ENCODE measurements at regions not wholly inside any gene's neighbourhood (a gene's known extent, or its start where the extent isn't known, plus 50 kb on each side); places are given as distances from the start of the nearest gene placed in this dataset.

DNA sequence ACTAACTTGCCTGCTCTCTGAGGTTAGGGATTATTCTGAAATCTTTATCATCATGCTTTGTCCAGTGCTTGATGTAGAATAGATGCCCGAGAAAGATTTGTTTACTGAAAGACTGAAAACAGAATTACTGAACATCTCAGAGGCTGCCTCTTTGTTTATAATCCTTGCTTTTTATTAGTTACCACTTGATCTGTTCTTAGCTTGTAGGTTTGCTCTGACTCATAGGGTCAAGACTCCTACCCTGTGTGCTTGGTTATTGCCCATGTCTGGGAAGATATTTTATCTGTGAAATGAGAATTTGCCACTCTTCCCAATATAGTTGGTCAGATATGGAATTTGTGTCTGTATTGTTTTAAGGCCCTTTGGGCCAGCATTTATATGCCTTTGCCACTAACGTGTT lies 675.3 kb downstream of the DIAPH3 start:
- ChIA-PET CTCF (no interaction called here), POLR2A (no interaction called here)

DNA sequence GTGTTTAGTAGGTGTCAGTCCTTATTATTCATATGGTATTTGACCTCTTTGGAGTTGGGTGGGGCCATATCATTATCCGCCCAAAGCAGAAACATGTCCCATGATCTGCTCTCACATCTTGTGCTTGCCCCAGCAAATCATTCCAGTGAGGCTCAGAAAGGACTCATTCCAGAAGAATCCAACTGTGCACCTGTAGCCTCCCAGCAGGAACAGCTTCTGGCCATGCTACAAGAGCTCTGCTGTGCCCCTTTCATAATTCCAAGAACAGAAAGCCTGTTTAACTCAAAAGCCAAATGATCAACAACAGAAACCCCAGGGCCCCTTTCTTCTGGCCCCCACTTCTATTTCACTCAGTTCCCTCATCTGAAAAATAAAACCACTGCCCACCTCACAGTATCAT lies 673.1 kb downstream of the DIAPH3 start:
- ChIA-PET POLR2A (no interaction called here), CTCF (no interaction called here)

DNA sequence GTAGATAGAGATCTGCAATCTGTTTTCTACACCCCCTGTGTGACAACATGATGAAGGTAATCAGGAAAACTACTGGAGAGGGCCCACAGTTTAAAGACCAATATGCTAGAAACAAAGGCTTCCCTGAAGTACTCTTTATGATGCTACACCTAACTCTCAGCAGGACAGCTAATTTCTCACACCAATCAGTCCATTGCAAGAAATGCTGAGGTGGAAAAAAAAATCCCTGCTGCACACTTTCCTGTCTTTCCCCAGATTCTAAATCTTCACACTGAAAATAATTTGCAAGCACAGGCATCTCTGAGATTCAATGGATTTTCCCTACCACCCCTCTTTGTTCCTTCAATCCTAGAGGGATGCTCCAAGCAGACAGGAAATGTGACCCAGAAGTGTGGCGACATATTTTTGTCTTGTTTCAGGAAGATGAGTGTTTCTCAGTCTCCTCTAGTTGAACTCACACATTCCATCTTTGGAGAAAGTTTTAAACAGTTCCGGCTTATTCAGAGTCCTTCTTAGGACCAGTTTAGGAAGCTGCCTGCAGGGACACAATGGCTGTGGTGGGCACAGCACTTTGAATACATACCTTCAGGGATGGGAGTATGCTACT lies 671.6 kb downstream of the DIAPH3 start:
- ChIA-PET CTCF (no interaction called here), POLR2A (no interaction called here)

- CTCF ChIA-PET, result no interaction called here
- POLR2A ChIA-PET, result no interaction called here
These were observed 670.2 kb downstream of the DIAPH3 start for GRCh38 chr13:59493436-59493965.

DNA sequence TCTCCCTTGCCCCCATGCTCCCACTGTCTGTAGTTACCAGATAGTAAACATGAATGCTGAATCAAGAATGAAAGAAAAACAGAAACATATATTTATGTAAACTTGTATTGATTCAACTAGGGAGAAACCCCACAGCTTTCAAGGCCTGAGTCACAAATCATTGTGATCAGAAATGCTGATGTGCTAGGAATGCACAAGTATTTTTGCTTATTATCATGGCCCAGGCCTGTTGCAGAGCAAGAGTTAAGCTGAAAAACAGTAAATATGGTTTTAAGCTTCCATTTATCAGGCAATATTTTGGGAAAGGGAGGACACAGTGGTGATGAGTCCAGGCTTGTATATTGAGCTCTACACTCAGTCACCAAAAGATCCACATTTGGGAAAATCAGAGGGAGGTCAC lies 669.6 kb downstream of the DIAPH3 start:
- ChIA-PET POLR2A (no interaction called here), CTCF (no interaction called here)

DNA sequence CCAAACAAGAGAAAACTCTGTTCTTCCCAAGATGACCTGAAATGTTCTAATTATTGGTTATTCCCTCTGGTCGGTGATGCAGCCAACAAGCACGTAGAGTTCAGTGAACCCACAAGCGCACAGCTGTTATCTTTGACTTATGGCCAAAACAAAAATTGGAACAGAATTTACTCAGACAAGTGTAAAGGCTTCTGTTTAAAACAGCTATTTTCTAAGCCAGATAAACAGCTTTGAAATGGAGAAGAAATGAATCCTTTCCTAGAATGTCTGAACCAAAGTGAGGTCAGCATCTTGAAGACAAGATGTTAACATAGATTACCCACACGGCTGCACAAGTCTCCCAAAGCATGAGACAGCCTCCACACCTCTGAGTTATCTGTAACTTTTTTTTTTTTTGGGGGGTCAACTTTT lies 669.2 kb downstream of the DIAPH3 start:
- ChIA-PET CTCF (no interaction called here), POLR2A (no interaction called here)

DNA sequence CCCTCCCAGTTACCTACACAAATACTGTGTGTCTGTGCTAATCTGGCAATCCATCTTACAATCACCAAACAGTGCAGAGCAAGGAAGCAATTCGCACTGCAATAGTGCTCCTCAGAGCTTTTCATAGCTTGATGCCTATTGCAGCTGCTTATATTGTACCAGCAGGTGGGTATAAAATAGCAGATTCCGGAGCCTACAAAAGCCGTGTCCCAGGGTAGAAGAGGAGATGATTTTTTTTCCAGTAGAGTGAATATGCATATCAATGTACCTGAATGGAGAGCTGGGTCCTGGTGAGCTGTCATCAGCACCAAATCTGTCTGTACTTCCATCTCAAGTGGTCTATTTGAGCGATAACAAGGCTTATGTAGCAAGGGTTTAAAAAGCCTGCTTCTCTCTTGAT lies 668.4 kb downstream of the DIAPH3 start:
- POLR2A ChIA-PET, result no interaction called here
- CTCF ChIA-PET, result no interaction called here

DNA sequence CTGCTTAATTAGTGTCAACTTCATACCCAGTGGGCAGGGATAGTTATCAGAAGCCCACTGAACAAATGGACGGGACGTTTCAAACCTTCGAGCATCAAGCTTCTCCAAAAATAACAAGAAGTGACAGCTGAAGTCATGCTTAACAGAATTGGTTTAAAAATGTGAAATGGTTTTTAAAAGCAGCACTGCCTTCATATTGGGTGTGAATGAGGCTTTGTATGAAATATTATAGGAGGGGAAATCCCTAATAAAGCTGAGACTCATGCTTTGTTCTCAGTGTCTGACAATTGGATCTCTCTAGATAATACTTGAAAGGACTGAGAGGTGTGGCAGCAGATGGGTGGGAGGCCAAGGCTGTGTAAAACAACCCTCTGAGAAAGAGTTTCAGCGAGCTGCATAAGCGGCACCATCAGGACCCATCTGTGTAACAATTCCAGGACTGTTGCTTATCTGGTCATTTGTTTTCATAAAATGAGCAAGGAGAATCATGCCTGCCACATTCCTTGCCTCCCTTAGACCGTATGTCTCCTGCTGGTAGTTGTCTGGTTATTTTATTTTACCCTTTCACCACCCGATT lies 667.7 kb downstream of the DIAPH3 start:
- ChIA-PET CTCF (no interaction called here), POLR2A (no interaction called here)

DNA sequence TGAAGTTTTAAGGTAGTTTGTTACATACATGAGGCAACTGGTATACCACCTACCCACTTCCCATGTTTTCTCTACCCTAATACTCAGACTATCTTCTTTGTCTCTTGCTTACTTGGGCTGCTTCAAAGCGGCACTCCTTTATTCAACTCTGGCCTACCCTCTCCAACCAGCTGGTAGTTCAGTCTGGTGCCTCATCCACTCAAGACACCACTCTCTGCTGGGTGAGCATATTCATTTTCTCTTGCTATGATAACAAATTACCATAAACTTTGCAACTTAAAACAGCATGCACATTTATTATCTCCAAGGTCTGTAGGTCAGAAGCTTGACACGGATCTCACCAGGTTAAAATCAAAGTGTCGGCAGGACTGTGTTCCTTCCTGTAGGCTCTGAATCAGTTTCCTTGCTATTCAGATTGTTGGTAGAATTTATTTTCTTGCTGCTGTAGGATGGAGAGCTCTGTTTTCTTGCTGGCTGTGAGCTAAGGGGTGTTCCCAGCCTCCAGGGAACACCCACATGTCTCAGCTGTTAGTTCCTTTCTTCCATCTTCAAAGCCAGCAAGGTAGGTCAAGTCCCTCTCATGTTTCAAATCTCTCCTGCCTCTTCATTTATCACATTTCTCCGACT lies 666.0 kb downstream of the DIAPH3 start:
- POLR2A ChIA-PET, result no interaction called here
- CTCF ChIA-PET, result no interaction called here

GRCh38 chr13:59501004-59501403 lies 662.7 kb downstream of the DIAPH3 start:
- CTCF ChIA-PET, result no interaction called here

DNA sequence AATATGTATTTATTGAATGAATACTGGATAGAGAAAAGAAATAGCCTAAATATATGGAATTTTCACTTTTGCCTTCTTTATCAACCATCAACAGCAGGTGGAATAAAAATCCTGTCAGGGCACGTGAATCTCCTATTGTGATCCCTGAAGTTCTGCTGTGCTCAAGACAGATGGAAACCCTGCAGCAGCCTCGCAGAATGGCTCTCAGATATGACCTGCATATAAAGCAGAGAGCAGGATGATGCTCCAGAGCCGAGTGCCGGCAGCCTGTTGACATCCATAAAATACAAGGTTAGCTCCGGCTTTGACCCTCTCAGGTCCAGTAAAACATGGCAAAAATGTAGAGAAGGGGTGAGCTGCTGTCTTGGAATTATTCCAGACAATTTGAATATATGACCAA lies 659.3 kb downstream of the DIAPH3 start:
- POLR2A ChIA-PET, result no interaction called here

More at GRCh38 chr13:59501004-59501403, 662.7 kb downstream of the DIAPH3 start:
- POLR2A ChIA-PET, result no interaction called here

GRCh38 chr13:59510386-59510785 lies 653.3 kb downstream of the DIAPH3 start:
- CTCF ChIA-PET, result no interaction called here
- POLR2A ChIA-PET, result no interaction called here

More for the DNA sequence above, 659.3 kb downstream of the DIAPH3 start:
- CTCF ChIA-PET, result no interaction called here

DNA sequence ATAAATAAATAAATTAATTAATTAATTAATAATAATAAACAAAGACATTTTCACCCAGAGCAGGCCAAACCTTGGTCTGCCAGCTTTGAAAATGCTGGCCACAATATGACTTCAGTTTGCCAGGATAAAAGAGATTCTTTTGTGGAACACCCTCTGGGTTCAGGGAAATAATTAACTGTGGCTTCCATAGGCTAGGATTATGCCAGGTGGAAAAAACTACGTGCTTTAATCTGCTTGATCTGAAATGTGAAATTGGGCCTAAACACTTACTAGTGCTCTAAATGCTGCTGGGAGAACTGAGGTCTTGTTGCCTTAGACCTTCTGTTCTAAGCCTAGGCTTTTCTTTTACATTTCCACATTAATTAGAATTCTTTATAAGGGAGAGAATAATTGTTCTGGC lies 650.0 kb downstream of the DIAPH3 start:
- ChIA-PET CTCF (no interaction called here), POLR2A (no interaction called here)

DNA sequence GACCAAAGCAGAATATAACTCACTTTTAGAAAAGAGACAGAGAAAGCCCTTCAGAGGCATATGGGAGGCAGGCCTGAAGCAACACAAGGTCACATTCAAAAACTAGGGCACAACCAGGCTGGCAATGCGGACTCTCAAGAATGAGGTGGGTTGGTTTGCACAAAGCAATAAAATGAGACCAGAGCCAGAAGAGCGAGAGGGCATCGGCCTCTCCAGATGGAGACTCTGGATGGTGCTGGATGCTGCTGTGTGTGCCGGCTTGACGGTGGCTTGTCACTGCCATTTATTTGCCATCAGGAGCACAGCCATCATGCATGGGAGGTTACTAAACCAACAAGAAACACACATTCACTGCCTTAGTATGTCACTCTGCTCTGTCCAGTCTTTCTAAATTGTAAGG lies 649.4 kb downstream of the DIAPH3 start:
- CTCF ChIA-PET, result no interaction called here
- POLR2A ChIA-PET, result no interaction called here

DNA sequence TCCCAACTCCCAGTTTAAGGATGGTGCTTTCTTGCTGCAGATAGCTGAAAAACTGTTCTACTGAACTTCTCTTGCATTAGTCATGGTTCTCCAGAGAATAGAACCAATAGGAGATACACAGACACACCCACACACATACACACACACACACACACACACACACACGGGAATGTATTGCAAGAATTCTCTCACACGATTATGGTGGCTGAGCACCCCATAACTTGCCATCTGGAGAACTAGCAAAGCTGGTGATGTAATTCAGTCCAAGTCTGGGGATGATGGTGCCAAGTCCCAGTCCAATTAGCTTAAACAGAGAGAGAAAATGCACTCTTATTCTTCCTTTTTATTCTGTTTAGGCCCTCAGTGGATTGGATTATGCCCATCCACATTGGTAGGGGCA lies 643.9 kb downstream of the DIAPH3 start:
- POLR2A ChIA-PET, result no interaction called here
- CTCF ChIA-PET, result no interaction called here

GRCh38 chr13:59521549-59521948 lies 642.2 kb downstream of the DIAPH3 start:
- CTCF ChIA-PET, result no interaction called here
- POLR2A ChIA-PET, result no interaction called here

DNA sequence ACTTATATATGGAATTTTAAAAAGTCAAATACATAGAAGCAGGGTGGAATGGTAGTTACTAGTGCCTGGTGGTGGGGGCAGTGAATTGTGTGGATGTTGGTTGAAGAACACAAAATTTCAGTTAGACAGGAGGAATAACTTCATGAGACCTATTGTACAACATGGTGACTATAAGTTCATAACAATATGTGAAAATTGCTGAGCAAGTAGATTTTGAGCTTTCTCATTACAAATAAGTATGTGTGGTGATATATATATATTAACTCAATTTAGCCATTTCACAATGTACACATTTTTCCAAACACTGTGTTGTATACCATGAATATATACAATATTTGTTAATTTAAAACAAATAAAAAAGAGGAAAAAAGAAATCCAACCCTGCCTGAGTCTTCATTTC lies 641.1 kb downstream of the DIAPH3 start:
- ChIA-PET CTCF (no interaction called here), POLR2A (no interaction called here)

- ChIA-PET CTCF (interaction anchor here (0.6 kb wide), 1 partner anchor 736 kb away, joined by 3 read pairs; no protein-coding TSS in a partner anchor), POLR2A (no interaction called here)
These were observed 636.2 kb downstream of the DIAPH3 start for GRCh38 chr13:59527500-59527899.

DNA sequence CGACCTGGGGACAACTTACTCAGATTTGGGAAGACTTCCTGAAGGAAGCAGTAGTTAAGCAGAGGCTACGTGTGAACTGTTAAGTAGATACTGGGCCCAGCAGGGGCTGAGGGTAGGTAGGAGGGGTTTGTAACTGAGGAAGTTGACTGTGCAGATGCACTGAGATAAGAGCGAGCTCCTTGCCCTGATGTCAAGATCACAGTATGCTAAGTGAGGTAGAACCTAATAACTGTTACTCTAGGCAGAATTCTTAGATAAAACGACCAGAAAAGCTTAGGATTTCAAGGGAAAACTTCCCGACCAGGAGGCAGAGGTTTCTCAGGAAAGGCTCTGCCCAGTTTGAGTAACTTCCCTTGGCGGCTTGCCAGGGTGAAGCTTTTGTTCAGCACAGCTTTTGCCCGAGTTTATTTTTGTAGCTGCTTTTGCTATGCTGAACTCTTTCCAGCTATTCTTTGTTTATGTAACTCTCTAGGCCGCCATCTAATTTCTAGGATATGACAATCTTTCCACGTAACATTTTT lies 632.1 kb downstream of the DIAPH3 start:
- CTCF ChIA-PET, result no interaction called here
- POLR2A ChIA-PET, result no interaction called here

DNA sequence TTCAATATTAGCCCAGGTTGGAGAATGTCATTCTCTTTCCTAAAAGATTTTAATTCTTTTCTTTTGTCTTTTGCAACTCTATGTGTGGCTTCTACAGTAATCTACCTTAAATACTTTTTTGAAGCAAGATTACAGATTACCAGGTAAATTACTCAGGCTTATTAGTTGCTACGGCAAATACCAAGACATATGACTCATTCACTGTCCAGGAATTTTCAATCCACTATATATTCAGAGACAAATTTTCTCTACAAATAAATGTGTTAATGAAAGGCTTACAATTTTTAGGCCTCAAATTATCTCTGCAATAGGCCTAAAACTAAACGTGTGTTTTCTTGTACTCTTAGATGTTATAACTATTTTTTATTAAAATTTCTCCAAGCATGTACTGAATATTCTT lies 631.3 kb downstream of the DIAPH3 start:
- POLR2A ChIA-PET, result no interaction called here
- CTCF ChIA-PET, result no interaction called here

Measured in activated CD8-positive, alpha-beta memory T cell treated with anti-CD3 and anti-CD28 coated beads for 36 hours (primary cell).